Kidney tubule cell (primary cell): ENCODE measurements at regions not wholly inside any gene's neighbourhood (a gene's known extent, or its start where the extent isn't known, plus 50 kb on each side); places are given as distances from the start of the nearest gene placed in this dataset.

Experiments
- DNase-seq: peaks from one replicate; pipeline ENCODE4 v3.0.0-alpha.2; 2018; ENCODE audit warnings: low spot score

DNA sequence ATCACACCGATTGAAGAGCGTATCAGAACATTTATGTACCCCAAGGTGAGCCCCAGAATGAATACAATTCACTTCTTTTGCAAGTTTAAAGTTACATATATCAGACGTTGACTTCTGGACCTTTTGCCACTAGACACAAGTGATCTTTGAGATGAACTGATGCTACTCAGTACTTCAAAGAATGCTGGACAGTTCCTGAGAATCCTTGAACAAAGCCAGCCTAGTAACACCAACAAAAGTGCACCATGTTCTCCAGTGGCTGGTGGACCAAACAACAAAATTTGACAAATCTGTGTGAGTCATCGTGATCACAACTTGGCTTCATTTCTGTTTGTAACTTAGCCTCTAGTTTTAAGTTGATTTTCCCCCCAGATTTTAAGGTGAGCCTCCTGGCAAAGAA is 355.7 kb downstream of the SOX2 start:
- no peak for DNase-seq

DNA sequence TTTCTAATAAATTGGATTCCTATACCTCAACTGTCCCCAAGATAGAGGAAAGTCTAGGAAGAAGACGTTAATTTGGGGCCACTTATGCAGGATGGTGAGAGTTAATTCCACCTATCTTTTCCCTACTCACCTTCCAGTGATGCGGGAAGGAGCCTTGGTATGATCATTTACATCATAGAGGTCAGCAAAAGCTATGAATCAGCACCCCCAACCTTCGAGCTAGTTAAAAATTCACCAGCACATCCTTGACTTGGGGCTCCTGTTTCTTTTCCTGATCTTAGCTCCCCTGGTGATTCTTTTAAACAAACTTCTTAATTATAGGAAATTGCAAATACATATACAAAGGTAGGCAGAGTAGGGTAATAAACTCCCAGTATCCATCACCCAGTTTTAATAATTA is 366.6 kb downstream of the SOX2 start:
- DNase-seq: peak; percentile 86

DNA sequence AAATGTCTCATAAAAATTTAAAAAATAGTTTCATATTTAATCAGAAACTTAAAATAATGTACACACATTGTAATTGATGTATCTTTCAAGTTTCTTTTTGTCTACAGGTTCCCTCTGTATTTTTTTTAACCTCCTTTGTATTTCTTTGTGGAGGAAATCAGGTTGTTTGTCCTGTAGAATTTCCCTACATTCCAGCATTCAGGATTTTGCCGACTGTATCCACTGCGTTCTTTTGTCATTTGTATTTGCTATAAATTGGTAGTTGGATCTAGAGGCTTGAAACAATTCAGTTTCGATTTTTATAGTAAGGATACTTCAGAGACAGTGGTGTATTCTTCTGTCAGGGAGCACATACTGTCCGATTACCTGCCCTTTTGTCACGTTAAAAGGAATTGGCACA is 367.2 kb downstream of the SOX2 start:
- DNase-seq: no peak

DNA sequence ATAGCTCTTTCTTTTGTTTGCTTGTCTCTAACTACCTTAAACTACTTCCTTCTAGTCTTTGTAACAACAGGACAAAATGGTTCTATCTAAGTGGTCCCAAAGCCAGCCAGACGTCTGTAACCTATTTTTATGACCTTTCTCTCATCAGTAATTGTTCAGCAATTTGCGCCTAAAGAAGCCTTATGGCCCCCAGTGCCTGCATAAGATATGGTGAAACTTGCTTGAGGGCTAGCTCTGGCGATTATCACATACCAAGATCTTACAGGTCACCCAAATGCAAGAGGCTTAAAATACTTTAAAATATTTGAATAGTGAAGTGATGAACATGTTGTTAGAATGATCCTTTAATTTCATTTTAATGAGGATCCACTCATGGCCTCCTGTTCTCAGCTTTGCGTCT is 369.4 kb downstream of the SOX2 start:
- DNase-seq: no peak

DNA sequence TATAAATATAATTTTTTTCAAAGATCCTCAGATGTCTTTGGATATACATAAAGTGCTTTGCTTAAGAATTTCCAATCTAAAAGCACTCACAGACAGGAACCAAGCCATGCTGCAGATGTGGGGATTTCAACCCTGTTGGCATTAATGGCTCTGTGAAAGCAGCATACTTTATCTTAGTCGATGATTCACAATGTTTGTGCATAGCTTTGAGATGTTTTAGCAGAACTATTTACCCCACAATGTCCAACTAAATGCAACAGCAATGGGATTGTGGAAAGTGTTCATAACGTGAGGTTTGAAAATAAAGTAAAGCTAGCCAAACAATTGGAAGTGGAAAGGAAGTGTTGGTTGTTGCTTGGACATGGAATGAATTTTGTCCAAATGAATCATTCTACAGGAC is 371.4 kb downstream of the SOX2 start:
- DNase-seq: peak; percentile 39

DNA sequence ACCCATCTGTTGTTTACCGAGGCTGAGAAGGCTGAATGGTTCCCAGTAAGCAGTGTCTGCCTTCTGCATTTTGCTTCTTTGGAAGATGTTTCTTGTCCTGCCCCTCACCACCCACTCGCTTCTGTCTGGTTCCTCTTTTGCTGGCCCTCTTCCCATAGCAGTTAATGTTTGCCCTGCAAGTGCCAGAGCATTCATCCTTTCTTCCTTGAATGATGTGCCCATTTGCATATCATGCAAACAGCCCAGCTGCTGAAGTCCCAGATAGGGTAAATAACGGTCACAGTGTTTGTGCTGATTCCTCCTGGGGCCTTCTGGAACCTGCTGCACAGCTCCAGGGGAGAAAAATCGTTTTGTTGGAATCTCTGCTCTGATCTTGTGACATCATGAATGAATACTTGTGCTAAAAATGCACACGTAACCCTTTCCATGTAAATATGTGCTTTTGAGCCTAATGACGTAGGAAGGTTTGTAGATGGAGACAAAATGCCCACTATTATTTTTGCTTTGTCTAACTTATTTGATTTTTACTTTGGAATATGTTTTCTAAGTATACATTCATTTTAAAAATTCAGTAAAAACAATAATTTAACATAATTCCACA is 381.0 kb downstream of the SOX2 start:
- DNase-seq: peak; percentile 67

DNA sequence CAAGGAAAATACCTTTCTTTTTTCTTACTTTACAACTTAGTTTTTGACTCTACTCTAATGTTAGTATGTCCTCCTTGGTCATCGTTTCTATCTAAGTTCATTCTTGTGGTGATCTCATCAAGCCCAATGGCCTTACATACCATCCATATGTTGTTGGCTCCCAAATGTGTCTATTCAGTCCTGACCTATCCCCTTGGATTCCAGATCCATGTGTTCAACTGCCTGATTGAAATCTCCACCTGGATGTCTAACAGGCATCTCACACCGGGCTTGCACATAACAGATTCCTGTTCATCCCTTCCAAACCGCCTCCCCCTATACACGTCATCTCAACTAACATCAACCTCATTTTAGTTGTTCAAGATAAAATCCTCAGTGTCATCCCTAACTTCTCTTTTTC is 382.6 kb downstream of the SOX2 start:
- DNase-seq: no peak

DNA sequence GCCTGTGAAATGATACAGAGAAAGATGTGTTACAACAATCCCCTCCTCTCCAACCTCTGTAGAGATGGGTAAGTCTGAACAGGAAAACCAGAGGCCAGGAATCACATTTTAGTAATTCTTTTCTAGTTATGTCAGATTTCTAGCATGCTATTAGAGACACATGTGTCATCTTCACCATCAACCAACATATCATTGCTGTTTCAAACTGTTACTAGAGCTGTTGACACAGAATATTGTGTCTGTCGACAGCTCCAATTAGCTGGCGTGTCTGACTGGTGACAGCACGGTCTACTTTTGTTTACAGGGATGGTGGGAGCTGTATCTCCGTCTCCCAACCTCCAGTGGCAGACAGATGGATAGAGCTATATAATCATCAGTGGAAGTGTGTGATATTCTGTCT is 393.2 kb downstream of the SOX2 start:
- peak; percentile 50 for DNase-seq

DNA sequence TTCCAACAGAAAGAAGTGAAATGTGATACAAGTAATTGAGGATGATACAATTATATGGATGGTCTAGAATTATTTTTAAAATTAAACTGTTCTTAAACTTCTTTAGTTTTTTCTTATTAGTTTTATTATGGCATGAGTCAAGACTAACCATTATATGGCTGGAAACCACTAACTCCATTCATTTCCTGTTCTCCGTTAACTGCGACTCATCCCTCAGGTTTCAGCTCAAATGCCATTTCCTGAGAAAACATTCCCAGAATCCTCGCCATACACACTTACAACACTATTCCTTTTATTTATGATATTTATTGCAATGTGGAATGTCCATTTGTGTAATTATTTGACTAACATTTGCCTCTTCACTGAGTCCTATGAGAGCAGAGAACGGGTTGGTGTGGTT is 394.1 kb downstream of the SOX2 start:
- DNase-seq: peak; percentile 75

DNA sequence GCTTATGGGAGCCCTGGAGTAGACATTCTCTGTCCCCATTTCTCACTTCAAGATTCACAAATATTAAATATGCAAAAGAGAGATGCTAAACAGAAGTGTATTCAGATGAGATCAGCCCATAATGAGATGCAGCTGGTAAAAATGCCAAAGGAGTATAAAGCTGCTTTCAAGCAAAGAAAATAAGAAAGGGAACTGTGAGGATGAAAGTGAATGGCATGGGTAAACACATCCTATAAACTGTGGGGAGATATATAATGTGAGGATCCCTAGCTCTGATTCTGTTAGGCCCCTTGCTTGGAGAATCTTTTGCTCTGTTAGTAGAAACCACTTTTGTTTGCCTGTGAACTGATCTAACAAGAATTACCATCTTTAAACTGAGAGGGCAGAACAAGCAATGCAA is 396.6 kb downstream of the SOX2 start:
- DNase-seq: no peak

DNA sequence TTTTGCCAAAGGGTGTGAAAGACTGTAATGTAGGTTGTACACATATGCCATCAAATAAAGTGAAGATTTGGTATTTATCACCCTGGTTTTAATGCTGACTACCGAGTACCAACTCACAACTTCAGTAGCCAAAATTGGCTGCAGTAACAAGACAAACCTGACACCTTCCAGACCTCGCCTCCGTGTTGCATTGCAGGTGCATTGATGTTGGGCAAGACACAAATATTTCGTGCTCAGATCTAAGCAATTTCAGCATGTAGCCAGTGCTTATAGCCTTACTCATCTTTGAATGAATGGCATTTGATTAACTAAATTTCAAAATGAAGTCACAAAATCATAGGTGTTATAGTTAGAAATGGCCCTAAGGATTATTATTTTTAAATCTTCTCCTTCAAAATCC is 400.2 kb downstream of the SOX2 start:
- no peak for DNase-seq

DNA sequence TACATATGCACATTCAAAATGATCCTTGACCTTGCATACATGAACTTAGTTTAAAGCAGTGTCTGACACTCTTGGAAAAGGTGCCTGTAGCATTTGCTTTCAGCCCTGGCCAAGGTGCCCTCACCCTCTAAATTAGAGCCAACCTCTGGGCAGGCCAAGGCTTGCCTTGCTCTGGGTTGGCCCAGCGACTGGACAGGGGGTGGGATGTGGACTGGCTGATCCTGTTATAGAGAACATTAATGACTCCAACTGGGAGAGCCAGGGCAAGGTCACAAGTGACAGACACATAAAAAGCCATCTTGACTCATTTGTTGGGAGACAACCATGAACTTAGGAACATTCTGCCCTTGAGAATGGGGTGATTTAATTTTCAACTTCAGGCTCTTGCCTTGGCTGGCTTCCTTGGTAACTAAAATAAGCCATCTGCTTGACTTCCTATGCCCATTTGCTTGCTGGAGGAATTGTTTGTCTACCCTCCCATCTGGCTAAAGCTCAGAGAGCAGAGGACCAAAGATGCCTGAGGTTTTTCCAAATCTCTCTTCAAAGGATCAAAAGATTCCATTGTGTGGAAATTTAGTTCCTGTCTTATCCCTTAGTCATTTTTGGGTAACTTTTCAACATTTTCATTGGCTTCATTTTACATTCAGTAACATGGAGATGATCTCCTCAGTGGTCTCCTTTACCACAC is 403.7 kb downstream of the SOX2 start:
- DNase-seq: no peak

DNA sequence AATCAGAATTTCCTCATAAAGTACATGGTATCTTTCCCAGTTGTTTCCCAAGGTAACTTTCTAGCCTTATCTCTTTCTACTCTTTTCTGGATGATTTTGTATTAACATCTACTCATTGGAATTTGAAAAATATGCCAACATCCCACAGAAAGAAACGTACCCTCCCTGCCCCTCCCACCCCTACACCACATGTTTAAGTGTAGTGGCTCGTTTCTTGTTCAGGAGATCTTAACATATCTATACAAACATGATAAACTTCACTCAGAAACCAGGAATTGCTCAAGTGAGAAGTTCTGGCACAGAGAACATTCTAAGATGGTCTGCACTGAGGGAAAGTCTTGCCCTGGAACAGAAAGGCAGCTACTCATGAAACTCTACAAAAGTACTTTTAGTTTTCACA is 404.7 kb downstream of the SOX2 start:
- no peak for DNase-seq

DNA sequence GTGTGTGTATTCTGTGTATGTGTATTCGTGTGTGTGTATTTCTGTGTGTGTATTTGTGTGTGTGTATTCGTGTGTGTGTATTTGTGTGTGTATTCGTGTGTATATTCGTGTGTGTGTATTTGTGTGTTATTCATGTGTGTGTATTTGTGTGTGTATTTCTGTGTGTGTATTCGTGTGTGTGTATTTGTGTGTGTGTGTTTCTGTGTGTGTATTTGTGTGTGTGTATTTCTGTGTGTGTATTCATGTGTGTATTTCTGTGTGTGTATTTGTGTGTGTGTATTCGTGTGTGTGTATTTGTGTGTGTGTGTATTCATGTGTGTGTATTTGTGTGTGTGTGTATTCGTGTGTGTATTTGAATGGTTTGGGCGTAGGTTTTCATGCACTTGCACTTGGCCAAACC is 405.4 kb downstream of the SOX2 start:
- DNase-seq: no peak

DNA sequence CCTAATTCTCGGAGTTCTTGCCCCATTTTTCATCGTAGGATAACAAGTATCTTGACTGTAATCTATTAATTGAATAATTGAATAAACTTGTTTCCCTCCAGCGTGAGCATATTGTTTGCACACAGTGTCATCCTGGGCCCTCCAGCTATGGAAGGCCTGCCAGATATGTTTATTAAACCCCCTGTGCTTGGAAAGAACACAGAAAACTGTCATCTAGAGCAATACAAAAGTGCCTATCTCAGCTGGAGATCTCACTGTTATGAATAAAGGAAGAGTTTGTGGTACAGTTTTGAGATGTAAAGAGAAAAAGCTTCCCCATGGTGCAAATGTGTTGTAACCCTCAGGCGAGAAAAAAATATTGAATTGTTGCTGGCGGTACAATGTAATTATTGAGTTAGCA is 405.9 kb downstream of the SOX2 start:
- no peak for DNase-seq

DNA sequence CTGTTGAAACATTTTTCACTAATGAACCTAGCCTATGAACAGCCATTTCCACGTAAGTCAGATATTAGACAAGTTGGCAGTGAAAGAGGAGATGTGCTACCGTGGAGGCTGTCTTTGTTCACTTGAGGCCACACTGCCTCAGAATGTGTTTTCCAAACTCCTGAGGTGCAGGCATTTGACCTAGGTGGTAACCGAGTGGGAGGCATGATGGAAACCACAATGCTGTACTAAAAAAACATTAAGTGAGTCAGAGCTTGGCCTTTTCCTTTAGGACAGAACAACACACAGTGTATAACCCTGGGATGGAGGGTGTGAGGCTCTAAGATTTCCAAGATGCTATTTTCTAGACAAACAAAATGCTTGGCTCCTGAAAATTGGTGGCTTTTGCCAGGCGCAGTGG is 406.3 kb downstream of the SOX2 start:
- peak; percentile 80 for DNase-seq

DNA sequence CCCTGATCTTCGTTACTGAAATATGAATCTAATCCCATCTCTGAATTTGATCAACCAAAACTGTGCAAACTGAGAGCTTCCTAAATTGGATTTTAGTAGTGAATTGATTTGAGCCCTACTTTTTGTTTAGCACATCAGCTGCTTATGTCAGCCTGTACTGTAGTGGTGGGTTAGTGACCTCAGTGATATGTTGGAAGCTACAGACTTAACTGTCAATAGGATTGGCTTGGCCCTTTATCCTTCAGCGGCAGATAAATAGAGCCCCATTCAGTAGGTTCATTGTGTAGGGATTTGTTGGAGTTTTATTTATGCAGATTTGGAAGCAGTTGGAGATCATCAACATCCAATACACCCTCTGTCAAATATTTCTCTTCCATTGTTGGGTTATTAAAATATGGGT is 409.7 kb downstream of the SOX2 start:
- no peak for DNase-seq

DNA sequence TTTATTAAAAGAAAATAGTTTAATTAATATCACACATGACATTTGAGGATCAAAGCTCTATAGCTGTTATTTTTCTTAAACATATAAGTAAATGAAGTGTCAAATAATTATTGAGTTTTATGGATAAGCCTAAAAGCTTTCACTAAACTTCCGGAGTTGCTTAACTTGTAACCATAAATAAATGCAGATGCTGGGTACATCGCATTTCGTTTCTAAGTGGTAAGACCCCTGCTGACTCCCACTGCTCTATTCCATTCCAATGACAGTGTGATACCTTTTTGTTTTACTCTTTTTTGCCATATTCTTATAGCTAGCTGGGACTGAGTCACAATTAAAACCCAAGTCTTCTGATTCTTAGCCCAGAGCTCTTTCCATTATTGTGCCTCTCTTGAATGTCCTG is 411.1 kb downstream of the SOX2 start:
- no peak for DNase-seq

DNA sequence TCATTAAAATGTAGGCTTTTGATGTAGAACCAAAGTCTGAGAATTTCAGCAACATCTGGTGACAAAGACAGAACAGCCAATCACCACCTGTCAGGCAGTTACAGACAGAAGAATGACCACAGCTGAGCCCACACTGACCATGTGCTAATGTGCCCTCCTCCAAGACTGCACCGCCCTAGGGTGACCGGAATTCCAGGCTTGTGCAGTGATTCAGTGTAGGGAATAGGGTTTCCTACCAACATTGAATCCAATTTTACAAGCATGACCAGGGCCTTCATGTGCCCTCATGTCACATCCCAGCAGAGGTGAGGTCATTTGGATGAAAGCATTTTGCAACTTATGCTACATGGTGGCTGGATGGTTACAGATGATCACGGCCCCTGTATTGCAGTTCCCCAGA is 412.5 kb downstream of the SOX2 start:
- DNase-seq: peak; percentile 20

DNA sequence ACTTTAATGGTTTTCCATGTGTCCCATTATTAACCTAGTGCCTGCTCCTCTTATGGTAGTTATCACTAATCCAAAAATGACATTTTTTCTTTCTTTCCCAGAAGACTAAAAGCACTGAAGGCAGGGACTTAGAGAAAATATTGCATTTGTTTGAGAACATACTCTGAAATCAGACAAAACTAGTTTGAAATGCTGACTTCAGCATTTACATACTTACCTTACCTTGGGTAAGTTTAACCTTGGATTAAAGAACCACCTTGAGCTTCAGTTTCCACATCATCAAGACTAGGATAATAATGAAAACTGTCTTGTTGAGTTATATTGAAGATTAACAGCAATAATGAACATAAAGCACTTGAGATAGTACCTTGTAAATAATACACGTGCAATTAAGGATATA is 413.0 kb downstream of the SOX2 start:
- DNase-seq: no peak

DNA sequence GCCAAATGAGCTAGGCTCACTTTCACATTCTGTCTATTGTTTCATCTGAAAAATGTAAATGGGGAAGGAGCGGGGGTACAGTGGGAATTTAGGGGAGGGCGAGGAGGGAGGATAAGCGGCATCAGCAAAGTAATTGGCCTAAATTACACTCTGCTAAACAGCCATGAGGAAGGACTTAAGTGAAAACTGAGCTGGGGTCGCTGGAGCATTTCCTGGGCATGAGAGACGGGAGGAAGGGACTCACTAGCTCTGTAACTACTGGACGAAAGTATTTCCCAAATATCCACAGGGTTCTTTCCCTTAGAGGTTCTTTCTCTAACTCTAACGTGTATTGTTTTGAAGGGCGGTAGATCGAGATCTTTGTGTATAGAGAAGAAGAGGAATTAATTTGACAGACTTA is 418.0 kb downstream of the SOX2 start:
- no peak for DNase-seq

DNA sequence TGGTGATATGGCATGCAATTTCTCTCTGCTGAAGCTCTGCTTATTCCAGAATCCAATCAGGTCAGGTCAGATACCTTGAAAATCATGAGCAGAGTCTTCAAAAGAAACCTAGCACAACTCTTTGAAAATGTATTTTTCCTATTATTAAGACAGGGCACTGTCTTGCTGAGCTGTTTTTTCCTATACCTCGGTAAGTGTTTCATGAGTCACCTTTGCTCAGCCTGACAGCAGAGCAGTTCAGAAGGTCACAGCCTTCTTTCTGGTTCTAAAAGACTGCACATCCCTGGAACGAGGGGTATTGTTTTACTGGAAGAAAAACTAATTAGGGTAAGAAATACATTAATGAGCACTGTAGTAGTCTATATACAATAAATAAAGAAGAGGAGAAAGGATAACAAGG is 422.0 kb downstream of the SOX2 start:
- peak; percentile 32 for DNase-seq

DNA sequence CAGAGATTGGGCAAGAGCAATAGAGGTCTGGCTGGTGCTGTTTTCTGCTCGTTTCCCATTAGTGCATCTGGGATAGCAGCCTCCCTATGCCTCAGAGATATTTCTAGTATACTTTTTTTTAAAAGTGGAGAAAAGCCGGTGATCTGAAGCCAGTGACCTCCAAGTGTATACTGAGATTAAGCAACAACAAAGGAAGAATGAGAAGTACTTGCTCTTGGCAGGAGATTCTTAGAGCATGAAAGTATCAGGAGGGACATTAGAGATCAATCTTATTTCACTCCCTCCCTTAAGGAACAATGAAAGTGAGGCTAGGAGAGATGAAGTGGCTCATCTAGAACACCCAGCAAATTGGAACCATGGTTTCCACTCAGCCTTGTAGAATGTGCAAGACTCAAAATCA is 423.3 kb downstream of the SOX2 start:
- DNase-seq: peak; percentile 18
